HL-60 (cell line): ENCODE measurements at regions not wholly inside any gene's neighbourhood (a gene's known extent, or its start where the extent isn't known, plus 50 kb on each side); places are given as distances from the start of the nearest gene placed in this dataset.

Experiments used
- CTCF ChIP-seq: IDR thresholded peaks from one replicate; pipeline ENCODE4 v1.5.1; 2011; ENCODE audit warnings: low read length, control low read depth, inconsistent platforms; ENCODE audit not compliant: insufficient read depth
- GABPA ChIP-seq: IDR thresholded peaks from 2 replicates; pipeline ENCODE4 v1.6.1; 2012; ENCODE audit warnings: low read depth
- POLR2AphosphoS5 ChIP-seq: IDR thresholded peaks from 2 replicates; pipeline ENCODE4 v1.6.1; 2012; ENCODE audit warnings: low read depth
- REST ChIP-seq: IDR thresholded peaks from 2 replicates; pipeline ENCODE4 v1.6.1; 2012; ENCODE audit warnings: low read depth; ENCODE audit not compliant: insufficient replicate concordance
- SPI1 ChIP-seq: IDR thresholded peaks from 2 replicates; pipeline ENCODE4 v1.6.1; 2012; ENCODE audit warnings: low read depth, mild to moderate bottlenecking, borderline replicate concordance

- TF ChIP-seq REST (no peak), POLR2AphosphoS5 (no peak), CTCF (no peak), GABPA (no peak), SPI1 (no peak)
Measured at GRCh38 chr16:59090541-59090940, 356.4 kb upstream of the GOT2 start.
